ENCODE measurements at regions not wholly inside any gene's neighbourhood (a gene's known extent, or its start where the extent isn't known, plus 50 kb on each side); places are given as distances from the start of the nearest gene placed in this dataset.

DNA sequence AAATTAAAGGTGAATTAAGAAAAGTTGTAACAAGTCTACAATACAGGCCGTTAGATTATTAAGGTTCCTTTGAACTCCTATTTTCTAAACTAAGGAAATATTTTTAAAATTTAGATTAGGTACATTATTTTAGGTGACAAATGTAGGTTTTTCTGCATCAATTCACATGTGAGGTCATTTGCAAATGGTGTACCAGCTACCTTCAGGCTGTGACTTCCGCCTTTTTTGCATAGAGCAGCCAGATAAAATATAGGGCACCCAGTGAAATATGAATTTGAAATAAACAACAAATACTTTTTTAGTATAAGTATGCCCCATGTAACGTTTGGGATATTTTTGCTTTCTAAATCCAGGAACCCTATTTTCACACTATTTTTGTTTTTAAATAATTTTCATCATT lies 544.0 kb downstream of the LMO4 start:
- TF ChIP-seq POLR2A (IDR thresholded peaks at IDR 0.05; ENCODE audit: low read depth, low read length), result no peak
- TF ChIP-seq TAF1 (IDR thresholded peaks at IDR 0.05; ENCODE audit: low read depth, low read length), result no peak
- no peak; the same call in 1 of the 2 replicates for TF ChIP-seq SPI1 (IDR thresholded peaks at IDR 0.05; ENCODE audit: low read depth, low read length)
